DOHH2 (cell line): ENCODE measurements at regions not wholly inside any gene's neighbourhood (a gene's known extent, or its start where the extent isn't known, plus 50 kb on each side); places are given as distances from the start of the nearest gene placed in this dataset.

Source experiments
- CTCF ChIP-seq: fragments of 200-600 bp; sonication (generic); IDR thresholded peaks from one replicate; pipeline ENCODE4 v1.5.1; 2014; ENCODE audit warnings: antibody characterized with exemption, mild to moderate bottlenecking, low read depth, low read length; ENCODE audit not compliant: poor library complexity, severe bottlenecking
- EZH2phosphoT487 ChIP-seq: fragments of 200-600 bp; sonication (generic); IDR thresholded peaks from 2 replicates; pipeline ENCODE4 v1.6.1; 2017; ENCODE audit warnings: borderline replicate concordance, mild to moderate bottlenecking, antibody characterized with exemption, low read length, moderate library complexity, mixed read lengths

DNA sequence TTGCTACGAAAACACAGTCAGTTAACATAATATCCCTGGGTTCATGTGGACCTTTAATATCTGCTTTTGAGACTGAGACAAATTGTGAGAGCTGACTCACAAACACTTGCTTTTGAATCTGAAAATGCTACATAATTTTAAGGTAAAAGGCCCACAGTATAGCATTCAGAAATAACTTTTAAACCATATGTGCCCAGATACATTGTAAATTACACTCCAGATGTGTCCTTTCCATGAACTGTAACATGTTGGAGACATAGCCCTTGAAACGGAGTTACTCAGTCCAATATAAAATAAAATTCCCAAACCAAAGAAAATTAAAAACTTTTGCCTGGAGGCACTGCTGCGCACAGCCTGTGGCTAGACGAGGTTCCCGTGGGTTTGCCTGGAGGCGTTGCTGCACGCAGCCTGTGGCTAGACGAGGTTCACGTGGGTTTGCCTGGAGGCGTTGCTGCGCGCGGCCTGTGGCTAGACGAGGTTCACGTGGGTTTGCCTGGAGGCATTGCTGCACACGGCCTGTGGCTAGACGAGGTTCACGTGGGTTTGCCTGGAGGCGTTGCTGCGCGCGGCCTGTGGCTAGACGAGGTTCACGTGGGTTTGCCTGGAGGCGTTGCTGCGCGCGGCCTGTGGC lies 131.9 kb upstream of the ALKAL2 start:
- TF ChIP-seq CTCF (no peak), EZH2phosphoT487 (no peak)
